ENCODE measurements at regions not wholly inside any gene's neighbourhood (a gene's known extent, or its start where the extent isn't known, plus 50 kb on each side); places are given as distances from the start of the nearest gene placed in this dataset.

GRCh38 chr2:102968375-102968774 is 206.5 kb downstream of the TMEM182 start:
- TF ChIP-seq CTCF (IDR thresholded peaks at IDR 0.05), result no peak
- no peak for TF ChIP-seq TAF1 (IDR thresholded peaks at IDR 0.05; ENCODE audit: borderline replicate concordance, low read depth, low read length)
- no peak for TF ChIP-seq REST (IDR thresholded peaks at IDR 0.05; ENCODE audit: low read depth, low read length)
- TF ChIP-seq RAD21 (IDR thresholded peaks at IDR 0.05; ENCODE audit: low read length), result no peak
- TF ChIP-seq RFX5 (IDR thresholded peaks at IDR 0.05; ENCODE audit: low read length), result no peak
- TF ChIP-seq NFIC (IDR thresholded peaks at IDR 0.05; ENCODE audit: borderline replicate concordance), result no peak
- no peak for TF ChIP-seq YY1 (IDR thresholded peaks at IDR 0.05; ENCODE audit: low read depth)
- no peak for TF ChIP-seq RXRA (IDR thresholded peaks at IDR 0.05; ENCODE audit: borderline replicate concordance, low read depth)
- TF ChIP-seq CHD2 (IDR thresholded peaks at IDR 0.05; ENCODE audit: low read length, partially characterized antibody), result no peak
- no peak for TF ChIP-seq EZH2phosphoT487 (IDR thresholded peaks at IDR 0.05; ENCODE audit: borderline replicate concordance, low read depth)
- peak; percentile 75; the same call in 1 of the 2 replicates for TF ChIP-seq RCOR1 (IDR thresholded peaks at IDR 0.05; ENCODE audit: low read length)
- no peak for TF ChIP-seq GABPA (IDR thresholded peaks at IDR 0.05; ENCODE audit: low read depth)

Measured in SK-N-SH (cell line).